HG03565 (cell line): ENCODE measurements at regions not wholly inside any gene's neighbourhood (a gene's known extent, or its start where the extent isn't known, plus 50 kb on each side); places are given as distances from the start of the nearest gene placed in this dataset.

Experiments used
- ATAC-seq: cut with Tn5 transposase; IDR thresholded peaks from one replicate; pipeline ENCODE4 v1.9.1; 2021; ENCODE audit warnings: mild to moderate bottlenecking, moderate library complexity; ENCODE audit not compliant: unreplicated experiment

GRCh38 chr12:87795555-87795954 lies 233.6 kb downstream of the C12orf50 start:
- ATAC-seq: no peak

DNA sequence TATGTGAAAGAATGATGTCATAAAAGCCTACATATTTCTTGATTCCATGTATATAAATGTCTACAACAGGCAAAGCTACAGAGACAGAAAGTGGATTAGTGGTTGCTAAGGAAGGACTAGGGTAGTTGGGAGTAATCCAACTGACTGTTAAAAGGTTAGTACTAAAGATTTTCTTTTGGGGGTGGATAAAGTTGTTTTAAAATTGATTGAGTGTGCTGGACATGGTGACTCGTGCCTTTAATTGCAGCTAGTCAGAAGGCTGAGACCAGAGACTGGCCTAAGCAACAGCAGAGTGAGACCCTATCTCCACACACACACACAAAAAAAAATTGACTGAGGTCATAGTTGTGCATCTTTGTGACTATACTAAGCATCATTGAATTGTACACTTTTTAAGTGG lies 234.3 kb downstream of the C12orf50 start:
- no peak for ATAC-seq

- ATAC-seq: no peak
These were observed 236.1 kb downstream of the C12orf50 start for GRCh38 chr12:87793131-87793530.

- ATAC-seq: no peak
These were observed 244.9 kb downstream of the C12orf50 start for GRCh38 chr12:87784350-87784749.

GRCh38 chr12:87783467-87783866 lies 245.7 kb downstream of the C12orf50 start:
- ATAC-seq: no peak

DNA sequence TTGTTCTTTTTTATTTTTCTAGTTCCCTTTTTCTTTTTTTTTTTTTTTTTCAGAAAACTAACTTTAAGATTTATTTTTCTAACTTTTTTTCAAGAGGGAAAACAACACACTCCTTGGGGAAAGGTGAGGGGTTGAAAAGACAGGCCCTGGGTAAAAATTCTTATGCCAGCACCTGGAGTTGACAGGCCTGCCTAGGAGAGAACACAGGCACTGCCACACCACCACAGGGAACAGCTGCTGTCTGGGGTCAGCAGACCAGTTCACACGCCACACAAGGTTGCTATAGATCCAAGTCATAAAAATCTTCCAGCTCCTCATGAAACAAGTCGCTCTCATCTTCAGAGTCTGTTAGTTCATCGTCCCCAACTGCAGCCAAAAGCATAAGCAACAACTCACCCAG lies 246.4 kb downstream of the C12orf50 start:
- ATAC-seq: no peak

DNA sequence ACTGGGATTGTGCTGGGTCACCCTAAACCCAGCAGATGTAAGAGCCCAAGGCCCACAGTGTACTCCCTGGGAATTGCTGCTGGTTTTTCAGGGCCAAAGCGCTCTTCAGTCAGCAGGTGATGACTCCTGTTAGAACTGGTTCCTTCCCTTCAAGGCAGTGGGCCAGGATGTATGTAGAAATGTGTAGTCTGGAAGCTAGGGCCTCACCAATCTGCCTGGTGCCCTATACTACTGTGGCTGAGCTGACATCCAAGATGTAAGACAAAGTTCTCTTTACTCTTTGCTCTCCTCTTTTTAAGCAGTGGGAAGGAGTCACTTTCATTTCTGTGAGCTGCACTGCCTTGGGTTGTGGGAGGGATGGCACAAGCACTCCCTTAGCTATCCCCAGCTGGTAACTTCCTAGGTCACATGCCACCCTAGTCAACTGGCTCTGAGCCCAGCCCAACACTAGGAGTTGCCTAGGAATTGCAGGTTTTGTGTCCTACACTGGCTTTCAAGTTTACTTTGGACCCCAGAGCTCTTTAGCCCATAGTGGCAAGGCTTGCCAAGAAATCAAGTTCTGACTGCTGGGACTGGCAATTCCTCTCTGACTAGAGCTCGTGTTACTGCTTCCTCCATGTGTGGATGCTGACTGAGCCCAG lies 249.2 kb downstream of the C12orf50 start:
- no peak for ATAC-seq

DNA sequence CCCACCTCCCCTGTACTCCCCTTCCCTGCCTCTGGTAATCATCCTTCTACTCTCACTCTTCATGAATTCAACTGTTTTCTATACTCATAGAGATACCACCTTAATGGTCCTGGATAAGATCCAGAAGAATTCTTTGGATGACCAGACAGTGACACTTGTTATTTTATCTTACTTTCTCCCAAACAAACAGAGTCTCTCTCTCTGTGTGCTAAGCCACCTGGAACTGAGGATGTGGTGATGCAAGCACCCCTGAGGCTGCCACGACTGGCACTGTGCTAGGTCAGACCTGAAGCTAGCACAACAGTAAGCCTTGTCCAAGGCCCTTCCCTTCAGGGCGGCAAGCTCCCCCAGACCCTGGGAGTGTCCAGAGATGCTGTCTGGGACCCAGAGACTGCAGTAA lies 250.2 kb downstream of the C12orf50 start:
- ATAC-seq: no peak

DNA sequence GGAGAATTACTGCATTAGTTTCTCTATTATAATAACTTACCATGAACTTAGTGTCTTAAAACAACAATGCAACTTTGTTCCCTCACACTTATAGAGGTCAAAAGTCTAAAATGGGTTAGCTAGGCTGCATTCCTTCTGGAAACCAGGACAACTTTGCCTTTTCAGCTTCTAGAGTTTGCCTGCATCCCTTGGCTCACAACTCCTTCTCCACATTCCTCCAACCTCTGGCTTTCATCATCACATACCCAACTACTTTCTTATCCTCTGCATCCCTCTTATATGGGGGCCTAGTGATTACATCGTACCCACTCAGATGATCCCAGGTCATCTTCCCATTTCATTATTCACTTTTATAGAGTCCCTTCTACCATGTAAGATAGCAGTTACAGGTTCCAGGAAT lies 251.1 kb downstream of the C12orf50 start:
- no peak for ATAC-seq

- ATAC-seq: no peak
These were observed 253.4 kb downstream of the C12orf50 start for GRCh38 chr12:87775784-87776183.

DNA sequence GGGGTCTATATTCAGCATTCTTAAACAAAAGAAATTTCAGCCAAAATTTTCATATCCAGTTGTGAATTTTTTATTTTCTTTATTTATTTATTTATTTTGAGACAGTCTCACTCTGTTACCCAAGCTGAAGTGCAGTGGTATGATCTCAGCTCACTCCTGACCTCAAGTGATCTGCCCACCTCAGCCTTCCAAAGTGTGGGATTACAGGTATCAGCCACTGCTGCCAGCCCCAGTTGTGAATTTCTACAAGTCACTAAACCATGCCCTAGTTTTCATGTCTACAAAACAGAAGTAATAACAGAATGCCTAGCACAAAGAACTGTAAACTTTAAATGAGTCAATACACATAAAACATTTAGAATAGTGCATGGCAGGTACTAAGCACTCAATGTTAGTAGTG lies 254.2 kb downstream of the C12orf50 start:
- ATAC-seq: no peak

- ATAC-seq: no peak
These were observed 256.8 kb downstream of the C12orf50 start for GRCh38 chr12:87772401-87772800.

- no peak for ATAC-seq
These were observed 260.5 kb downstream of the C12orf50 start for GRCh38 chr12:87768501-87769287.

DNA sequence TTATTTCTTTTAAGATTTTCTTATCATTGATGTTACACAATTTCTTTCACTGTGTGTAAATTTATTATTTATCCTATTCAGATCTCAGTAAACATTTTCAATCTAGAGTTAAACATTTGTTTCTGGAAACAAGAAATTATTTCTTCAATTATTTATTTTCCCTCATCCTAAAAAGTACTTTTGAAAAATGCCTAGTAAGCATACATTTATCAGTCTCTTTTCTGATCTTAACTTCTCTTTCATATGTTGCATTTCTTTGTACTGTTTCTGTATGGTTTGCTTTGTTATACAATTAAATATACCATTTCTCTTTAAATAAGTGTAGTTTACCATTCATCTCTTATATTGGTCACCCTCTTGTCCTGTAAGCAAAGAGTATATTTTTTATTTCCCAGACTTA lies 263.2 kb downstream of the C12orf50 start:
- ATAC-seq: no peak

GRCh38 chr12:87760943-87761342 lies 268.3 kb downstream of the C12orf50 start:
- ATAC-seq: no peak

DNA sequence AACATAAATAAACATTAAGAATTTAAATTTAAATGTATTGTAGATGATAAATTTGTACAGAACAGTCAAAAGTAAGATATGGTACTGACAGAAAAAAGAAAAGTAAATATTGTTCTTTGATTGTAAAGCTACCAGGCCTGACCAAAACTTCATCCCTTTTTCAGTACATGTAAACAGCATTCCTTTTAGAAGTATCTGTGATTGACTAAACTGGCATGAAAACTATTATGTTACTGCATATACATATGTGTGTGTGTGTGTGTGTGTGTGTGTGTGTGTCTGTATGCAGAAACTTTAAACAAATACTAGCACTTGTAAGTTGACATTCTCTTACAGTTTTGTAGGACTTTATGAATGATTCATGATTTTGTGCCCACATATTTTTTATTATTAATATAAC lies 270.9 kb downstream of the C12orf50 start:
- no peak for ATAC-seq

- ATAC-seq: no peak
These were observed 272.5 kb downstream of the C12orf50 start for GRCh38 chr12:87756721-87757120.

GRCh38 chr12:87756111-87756510 lies 273.1 kb downstream of the C12orf50 start:
- ATAC-seq: no peak

DNA sequence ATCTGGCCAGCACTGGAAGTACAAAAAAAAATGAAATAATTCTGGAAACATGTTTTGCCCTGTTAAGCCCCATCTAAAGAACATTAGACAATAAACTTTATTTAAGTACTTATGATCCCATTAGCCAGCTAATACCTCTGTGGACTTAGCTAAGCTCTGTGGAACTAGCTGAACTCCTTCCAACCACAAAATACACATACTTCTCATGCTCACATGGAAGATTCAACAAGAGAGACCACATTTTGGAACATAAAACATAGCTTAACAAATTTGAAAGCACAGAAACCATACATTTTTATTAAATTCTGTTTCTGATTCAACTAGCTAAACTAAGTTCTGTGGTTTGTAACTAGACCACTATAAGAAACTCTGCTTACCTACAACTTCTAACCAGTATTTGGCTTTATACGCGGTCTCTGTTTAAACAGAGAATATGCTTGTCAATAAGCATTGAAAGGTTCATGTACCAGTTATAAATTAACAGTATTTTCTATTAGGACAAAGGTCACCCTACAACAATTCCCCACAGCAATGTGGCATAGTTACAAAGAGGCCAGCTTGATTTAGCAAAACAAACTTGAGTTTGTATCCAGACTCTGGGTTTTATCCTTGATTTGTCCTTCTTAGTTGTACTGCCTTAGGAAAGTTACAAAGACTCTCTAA lies 300.1 kb downstream of the C12orf50 start:
- ATAC-seq: no peak

DNA sequence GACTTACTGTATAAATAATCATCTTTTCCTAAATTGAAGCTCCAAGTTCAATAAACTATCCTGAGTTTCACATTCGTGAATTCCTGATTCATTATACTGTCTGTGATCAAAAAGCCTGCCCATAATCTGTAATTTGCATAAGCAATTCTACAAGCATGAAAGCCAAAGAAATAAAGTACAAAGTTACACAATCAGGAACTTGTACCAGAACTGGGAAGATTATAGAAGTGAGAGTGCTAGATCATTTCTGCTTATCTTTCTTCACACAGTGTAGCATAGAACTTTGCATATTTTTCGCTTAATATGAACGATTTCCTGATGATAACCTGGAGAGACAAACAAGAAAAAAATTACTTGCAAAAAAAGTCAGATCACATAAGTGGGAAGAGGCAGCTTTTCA lies 308.2 kb downstream of the C12orf50 start:
- no peak for ATAC-seq

GRCh38 chr12:87704374-87704773 lies 324.8 kb downstream of the C12orf50 start:
- ATAC-seq: no peak

DNA sequence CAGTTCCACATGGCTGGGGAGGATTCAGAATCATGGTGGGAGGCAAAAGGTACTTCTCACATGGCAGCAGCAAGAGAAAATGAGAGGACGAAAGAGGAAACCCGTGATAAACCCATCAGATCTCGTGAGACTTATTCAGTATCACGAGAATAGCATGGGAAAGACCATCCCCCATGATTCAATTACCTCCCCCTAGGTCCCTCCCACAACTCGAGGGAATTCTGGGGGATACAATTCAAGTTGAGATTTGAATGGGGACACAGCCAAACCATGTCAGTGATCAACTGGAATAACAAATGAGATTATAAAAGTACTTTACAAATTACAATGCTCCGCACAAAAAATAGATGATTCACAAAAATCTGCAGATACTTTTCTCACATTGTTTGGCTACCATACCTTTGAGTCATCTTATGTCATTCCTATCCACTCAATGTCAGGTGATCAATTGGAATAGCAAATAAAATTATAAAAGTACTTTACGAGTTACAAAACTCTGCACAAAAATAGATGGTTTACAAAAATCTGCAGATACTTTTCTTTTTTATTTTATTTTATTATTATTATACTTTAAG lies 338.9 kb downstream of the C12orf50 start:
- ATAC-seq: no peak
